ENCODE measurements at regions not wholly inside any gene's neighbourhood (a gene's known extent, or its start where the extent isn't known, plus 50 kb on each side); places are given as distances from the start of the nearest gene placed in this dataset.

- no peaks in the 10 kb centered on the region for H3K79me2 ChIP-seq (ENCODE audit: control insufficient read depth, insufficient read depth, low read length, poor library complexity)
- H3K23ac ChIP-seq (ENCODE audit: low read length) = no peak overlapping the region
- H4K12ac ChIP-seq (ENCODE audit: low read depth, low read length) = no peak overlapping the region
- no peak overlapping the region for H4K91ac ChIP-seq (ENCODE audit: low read depth, low read length)
- no peaks in the 10 kb centered on the region for H3K4me1 ChIP-seq (ENCODE audit: control insufficient read depth in 1 of 2, insufficient read depth in 2 of 2, low read length in 2 of 2)
- H3K4me3 ChIP-seq (ENCODE audit: low read depth, low read length) = no peak overlapping the region
- H2BK120ac ChIP-seq (ENCODE audit: insufficient read depth, low read length, poor library complexity) = no peak overlapping the region
- no peak overlapping the region for H2BK5ac ChIP-seq (ENCODE audit: low read depth, low read length, poor library complexity)
- H3K4ac ChIP-seq (ENCODE audit: low read depth, low read length) = no peak overlapping the region
- no peaks in the 10 kb centered on the region for H3K79me1 ChIP-seq (ENCODE audit: low read length)
- no peak overlapping the region for H3K4me2 ChIP-seq (ENCODE audit: low read length)
- no peak overlapping the region for H2AK5ac ChIP-seq (ENCODE audit: low read length)
- no peaks in the 10 kb centered on the region for H3K9me3 ChIP-seq (ENCODE audit: insufficient read depth, low read depth, low read length)
- no CpG with 5 or more reads among the region's 2 CpGs for WGBS (ENCODE audit: extremely low coverage, insufficient coverage, insufficient read length)
- H3K27me3 ChIP-seq (ENCODE audit: insufficient read depth, low read length) = no peaks in the 10 kb centered on the region
- no peak overlapping the region for H4K8ac ChIP-seq (ENCODE audit: low read depth, low read length)
- no peak overlapping the region for H2AFZ ChIP-seq (ENCODE audit: insufficient read depth, low read length, poor library complexity)
- H3K36me3 ChIP-seq (ENCODE audit: control insufficient read depth in 1 of 2, insufficient read depth in 2 of 2, low read length in 2 of 2) = no peaks in the 10 kb centered on the region
- no peak overlapping the region for H3K27ac ChIP-seq (ENCODE audit: low read depth, low read length)
- no peak for DNase-seq
- no peak overlapping the region for H3K18ac ChIP-seq (ENCODE audit: low read length)
- H2BK12ac ChIP-seq (ENCODE audit: low read length) = no peak overlapping the region
- no peak overlapping the region for H3K14ac ChIP-seq (ENCODE audit: low read length)
- no peak overlapping the region for H3K9ac ChIP-seq (ENCODE audit: low read length)
Measured at GRCh38 chr5:53403758-53404157, 76.7 kb upstream of the FST start.

DNA sequence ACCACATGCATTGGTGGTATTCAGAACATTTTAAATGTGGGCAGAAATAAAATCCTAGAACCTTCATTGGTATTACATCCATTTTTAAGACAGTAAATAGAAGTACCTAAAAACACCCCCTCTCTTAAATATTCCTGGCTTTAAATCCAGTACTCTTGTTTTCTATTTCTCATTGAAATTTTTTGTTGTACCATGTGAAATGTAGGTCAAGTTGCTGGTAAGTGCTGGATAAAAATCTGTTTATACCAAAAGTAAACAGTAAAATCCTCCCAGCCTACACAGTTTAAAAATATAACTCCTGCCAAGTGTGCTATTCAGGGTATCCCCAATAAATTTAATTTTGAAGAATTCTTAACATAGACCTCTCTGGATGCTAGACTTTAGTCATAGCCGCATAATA, 75.0 kb upstream of the FST start:
- Histone ChIP-seq H3K36me3 (ENCODE audit: control insufficient read depth in 1 of 2, insufficient read depth in 2 of 2, low read length in 2 of 2) (no peaks in the 10 kb centered on the region), H3K4me1 (ENCODE audit: control insufficient read depth in 1 of 2, insufficient read depth in 2 of 2, low read length in 2 of 2) (no peaks in the 10 kb centered on the region), H3K79me1 (ENCODE audit: low read length) (no peaks in the 10 kb centered on the region), H2AK5ac (ENCODE audit: low read length) (no peak overlapping the region), H2BK5ac (ENCODE audit: low read depth, low read length, poor library complexity) (no peak overlapping the region), H3K79me2 (ENCODE audit: control insufficient read depth, insufficient read depth, low read length, poor library complexity) (no peaks in the 10 kb centered on the region), H3K23ac (ENCODE audit: low read length) (no peak overlapping the region), H3K4me2 (ENCODE audit: low read length) (no peak overlapping the region), H3K18ac (ENCODE audit: low read length) (no peak overlapping the region), H3K9me3 (ENCODE audit: insufficient read depth, low read depth, low read length) (no peaks in the 10 kb centered on the region), H2AFZ (ENCODE audit: insufficient read depth, low read length, poor library complexity) (no peak overlapping the region), H2BK120ac (ENCODE audit: insufficient read depth, low read length, poor library complexity) (no peak overlapping the region), H3K4me3 (ENCODE audit: low read depth, low read length) (no peak overlapping the region), H3K4ac (ENCODE audit: low read depth, low read length) (no peak overlapping the region), H2BK12ac (ENCODE audit: low read length) (no peak overlapping the region), H3K14ac (ENCODE audit: low read length) (no peak overlapping the region), H3K27ac (ENCODE audit: low read depth, low read length) (no peak overlapping the region), H4K8ac (ENCODE audit: low read depth, low read length) (no peak overlapping the region), H3K9ac (ENCODE audit: low read length) (no peak overlapping the region), H4K91ac (ENCODE audit: low read depth, low read length) (no peak overlapping the region), H3K27me3 (ENCODE audit: insufficient read depth, low read length) (no peaks in the 10 kb centered on the region), H4K12ac (ENCODE audit: low read depth, low read length) (no peak overlapping the region)
- DNase-seq = no peak
- WGBS (ENCODE audit: extremely low coverage, insufficient coverage, insufficient read length) = no CpG with 5 or more reads among the region's 1 CpG

- H3K79me1 ChIP-seq (ENCODE audit: low read length) = no peaks in the 10 kb centered on the region
- H4K12ac ChIP-seq (ENCODE audit: low read depth, low read length) = no peak overlapping the region
- H4K91ac ChIP-seq (ENCODE audit: low read depth, low read length) = peak overlapping the region; percentile 73
- no peak overlapping the region for H3K23ac ChIP-seq (ENCODE audit: low read length)
- peak overlapping the region; percentile 77 for H3K27ac ChIP-seq (ENCODE audit: low read depth, low read length)
- no peak overlapping the region for H4K8ac ChIP-seq (ENCODE audit: low read depth, low read length)
- no peak overlapping the region for H3K4ac ChIP-seq (ENCODE audit: low read depth, low read length)
- H3K9me3 ChIP-seq (ENCODE audit: insufficient read depth, low read depth, low read length) = no peaks in the 10 kb centered on the region
- no peak overlapping the region for H2AK5ac ChIP-seq (ENCODE audit: low read length)
- no peak overlapping the region for H2AFZ ChIP-seq (ENCODE audit: insufficient read depth, low read length, poor library complexity)
- no peak overlapping the region for H3K9ac ChIP-seq (ENCODE audit: low read length)
- H3K14ac ChIP-seq (ENCODE audit: low read length) = no peak overlapping the region
- H2BK120ac ChIP-seq (ENCODE audit: insufficient read depth, low read length, poor library complexity) = no peak overlapping the region
- no peak overlapping the region for H3K18ac ChIP-seq (ENCODE audit: low read length)
- H3K4me2 ChIP-seq (ENCODE audit: low read length) = no peak overlapping the region
- H3K27me3 ChIP-seq (ENCODE audit: insufficient read depth, low read length) = no peaks in the 10 kb centered on the region
- DNase-seq = peak; percentile 56 to 84
- H2BK12ac ChIP-seq (ENCODE audit: low read length) = peak overlapping the region; percentile 84
- H2BK5ac ChIP-seq (ENCODE audit: low read depth, low read length, poor library complexity) = peak overlapping the region; percentile 40
- H3K36me3 ChIP-seq (ENCODE audit: control insufficient read depth in 1 of 2, insufficient read depth in 2 of 2, low read length in 2 of 2) = no peaks in the 10 kb centered on the region
- H3K4me1 ChIP-seq (ENCODE audit: control insufficient read depth in 1 of 2, insufficient read depth in 2 of 2, low read length in 2 of 2) = no peaks in the 10 kb centered on the region
- WGBS (ENCODE audit: extremely low coverage, insufficient coverage, insufficient read length) = no CpG with 5 or more reads among the region's 4 CpGs
- no peak overlapping the region for H3K4me3 ChIP-seq (ENCODE audit: low read depth, low read length)
- H3K79me2 ChIP-seq (ENCODE audit: control insufficient read depth, insufficient read depth, low read length, poor library complexity) = no peaks in the 10 kb centered on the region
Measured at GRCh38 chr5:53406630-53407316, 73.7 kb upstream of the FST start.

GRCh38 chr5:53407373-53407772, 73.1 kb upstream of the FST start:
- DNase-seq = peak in 1 of 2 donors; percentile 65
- H2BK120ac ChIP-seq (ENCODE audit: insufficient read depth, low read length, poor library complexity) = no peak overlapping the region

More at GRCh38 chr5:53407373-53407772, 73.1 kb upstream of the FST start:
- no peak overlapping the region for H4K12ac ChIP-seq (ENCODE audit: low read depth, low read length)
- H3K4me1 ChIP-seq (ENCODE audit: control insufficient read depth in 1 of 2, insufficient read depth in 2 of 2, low read length in 2 of 2) = no peaks in the 10 kb centered on the region
- no peak overlapping the region for H3K27ac ChIP-seq (ENCODE audit: low read depth, low read length)
- no peaks in the 10 kb centered on the region for H3K79me1 ChIP-seq (ENCODE audit: low read length)
- H3K9me3 ChIP-seq (ENCODE audit: insufficient read depth, low read depth, low read length) = no peaks in the 10 kb centered on the region
- no peak overlapping the region for H3K14ac ChIP-seq (ENCODE audit: low read length)
- no peak overlapping the region for H2AK5ac ChIP-seq (ENCODE audit: low read length)
- H3K4me2 ChIP-seq (ENCODE audit: low read length) = no peak overlapping the region
- no CpG with 5 or more reads among the region's 1 CpG for WGBS (ENCODE audit: extremely low coverage, insufficient coverage, insufficient read length)
- no peak overlapping the region for H4K8ac ChIP-seq (ENCODE audit: low read depth, low read length)
- no peak overlapping the region for H4K91ac ChIP-seq (ENCODE audit: low read depth, low read length)
- no peak overlapping the region for H3K18ac ChIP-seq (ENCODE audit: low read length)
- no peak overlapping the region for H2AFZ ChIP-seq (ENCODE audit: insufficient read depth, low read length, poor library complexity)
- no peaks in the 10 kb centered on the region for H3K36me3 ChIP-seq (ENCODE audit: control insufficient read depth in 1 of 2, insufficient read depth in 2 of 2, low read length in 2 of 2)
- no peaks in the 10 kb centered on the region for H3K27me3 ChIP-seq (ENCODE audit: insufficient read depth, low read length)
- no peak overlapping the region for H3K4ac ChIP-seq (ENCODE audit: low read depth, low read length)
- H3K4me3 ChIP-seq (ENCODE audit: low read depth, low read length) = no peak overlapping the region
- H3K79me2 ChIP-seq (ENCODE audit: control insufficient read depth, insufficient read depth, low read length, poor library complexity) = no peaks in the 10 kb centered on the region
- no peak overlapping the region for H2BK12ac ChIP-seq (ENCODE audit: low read length)
- no peak overlapping the region for H2BK5ac ChIP-seq (ENCODE audit: low read depth, low read length, poor library complexity)
- no peak overlapping the region for H3K9ac ChIP-seq (ENCODE audit: low read length)
- H3K23ac ChIP-seq (ENCODE audit: low read length) = no peak overlapping the region

Measured in trophoblast cell (in vitro differentiated cells and primary cell).